ENCODE measurements at regions not wholly inside any gene's neighbourhood (a gene's known extent, or its start where the extent isn't known, plus 50 kb on each side); places are given as distances from the start of the nearest gene placed in this dataset.
A peak's percentile ranks its signal among the peaks of the same experiment; 100 is the strongest.

GRCh38 chr18:21167641-21168377 is 56.2 kb upstream of the ROCK1 start:
- H3K4ac ChIP-seq (ENCODE audit: low read depth, low read length), result peak overlapping the region; percentile 82; the same call in 1 of the 2 replicates
- H2AK5ac ChIP-seq (ENCODE audit: insufficient read length, low read length), result no peak overlapping the region
- H2BK120ac ChIP-seq (ENCODE audit: low read depth, low read length, poor library complexity, severe bottlenecking), result no peak overlapping the region
- no peak overlapping the region for H3K9ac ChIP-seq (ENCODE audit: extremely low read depth, insufficient read length, low read length)
- no peak overlapping the region; the same call in 1 of the 2 replicates for H3K14ac ChIP-seq (ENCODE audit: insufficient read depth, low read length)
- no peak overlapping the region for H2BK15ac ChIP-seq (ENCODE audit: low read depth, low read length)
- H3K23ac ChIP-seq (ENCODE audit: insufficient read length, low read depth, low read length), result no peak overlapping the region
- Mint-ChIP-seq H3K27ac (no peak overlapping the region), H3K9me3 (no peaks in the 10 kb centered on the region), H3K27me3 (ENCODE audit: low read depth) (no peaks in the 10 kb centered on the region), H3K4me1 (peaks cover 8 to 9% of the 10 kb centered on the region in 2 experiments), H3K36me3 (ENCODE audit: insufficient read depth in 1 of 3, low read depth in 3 of 3) (no peaks in the 10 kb centered on the region), H3K4me3 (no peak overlapping the region)
- no peaks in the 10 kb centered on the region for H3K23me2 ChIP-seq (ENCODE audit: insufficient read length, low read depth, low read length, poor library complexity, severe bottlenecking)
- H2AFZ ChIP-seq (ENCODE audit: low read length), result no peak overlapping the region
- no peak overlapping the region for H3K4me2 ChIP-seq (ENCODE audit: insufficient read depth, insufficient read length, low read length)
- H3K9me3 ChIP-seq (ENCODE audit: control insufficient read depth, low read depth, low read length), result no peaks in the 10 kb centered on the region
- no peak overlapping the region for H3K56ac ChIP-seq (ENCODE audit: insufficient read length, low read depth, low read length)
- no peaks in the 10 kb centered on the region for H3K27me3 ChIP-seq (ENCODE audit: insufficient read depth, low read length)
- no peaks in the 10 kb centered on the region for H4K20me1 ChIP-seq (ENCODE audit: control insufficient read depth, insufficient read depth, insufficient read length)
- H3K27ac ChIP-seq (ENCODE audit: insufficient read length, low read depth, low read length), result no peak overlapping the region
- no peaks in the 10 kb centered on the region for H3K4me1 ChIP-seq (ENCODE audit: insufficient read depth, low read length)
- WGBS (ENCODE audit: extremely low coverage, insufficient read length, low lambda C conversion rate), result no CpG with 5 or more reads among the region's 1 CpG
- no peaks in the 10 kb centered on the region for H3K79me2 ChIP-seq (ENCODE audit: insufficient read depth, low read length)
- H2BK20ac ChIP-seq (ENCODE audit: low read depth, low read length, poor library complexity, severe bottlenecking), result peak overlapping the region; percentile 45
- H4K8ac ChIP-seq (replicated peaks; ENCODE audit: insufficient read length, low read depth, low read length), result no peak overlapping the region
- TF ChIP-seq CTCF (conservative IDR thresholded peaks at IDR 0.05), result no peak
- H4K91ac ChIP-seq (ENCODE audit: insufficient read length, low read depth, low read length), result no peak overlapping the region
- H2BK5ac ChIP-seq (ENCODE audit: insufficient read length, low read length), result no peak overlapping the region
- no peak overlapping the region for H4K5ac ChIP-seq (ENCODE audit: insufficient read length, low read depth, low read length)
- DNase-seq, result peak; percentile 76
- H3T11ph ChIP-seq (ENCODE audit: low read length), result peak overlapping the region; percentile 98
- H3K79me1 ChIP-seq (ENCODE audit: insufficient read depth, low read depth, low read length, poor library complexity, severe bottlenecking), result no peaks in the 10 kb centered on the region
- H3K18ac ChIP-seq (ENCODE audit: insufficient read length, low read depth, low read length), result peak overlapping the region; percentile 2
- no peak overlapping the region for H2BK12ac ChIP-seq (ENCODE audit: insufficient read length, low read depth, low read length)

Measured in H9 (cell line).